ENCODE measurements at regions not wholly inside any gene's neighbourhood (a gene's known extent, or its start where the extent isn't known, plus 50 kb on each side); places are given as distances from the start of the nearest gene placed in this dataset.

DNA sequence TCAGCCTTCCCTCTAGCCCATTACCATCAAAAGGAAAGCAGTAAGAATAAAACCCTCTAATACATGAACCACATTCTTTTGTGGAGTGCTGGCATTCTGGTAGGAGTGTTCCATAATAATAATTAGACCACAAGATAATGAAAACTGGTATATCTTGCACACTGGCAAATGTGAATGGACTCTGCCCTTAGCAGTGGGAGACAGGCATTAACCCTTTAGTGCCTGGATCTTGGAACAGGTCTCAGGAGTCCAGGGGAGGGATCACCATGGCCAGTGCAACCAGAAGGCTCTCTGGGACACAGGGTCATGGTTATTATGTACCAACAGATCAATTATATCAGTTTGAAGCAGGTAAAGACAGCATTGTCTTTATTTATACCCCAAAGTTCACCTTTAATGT is 387.5 kb upstream of the TMPO start:
- TF ChIP-seq, protein P1, sequence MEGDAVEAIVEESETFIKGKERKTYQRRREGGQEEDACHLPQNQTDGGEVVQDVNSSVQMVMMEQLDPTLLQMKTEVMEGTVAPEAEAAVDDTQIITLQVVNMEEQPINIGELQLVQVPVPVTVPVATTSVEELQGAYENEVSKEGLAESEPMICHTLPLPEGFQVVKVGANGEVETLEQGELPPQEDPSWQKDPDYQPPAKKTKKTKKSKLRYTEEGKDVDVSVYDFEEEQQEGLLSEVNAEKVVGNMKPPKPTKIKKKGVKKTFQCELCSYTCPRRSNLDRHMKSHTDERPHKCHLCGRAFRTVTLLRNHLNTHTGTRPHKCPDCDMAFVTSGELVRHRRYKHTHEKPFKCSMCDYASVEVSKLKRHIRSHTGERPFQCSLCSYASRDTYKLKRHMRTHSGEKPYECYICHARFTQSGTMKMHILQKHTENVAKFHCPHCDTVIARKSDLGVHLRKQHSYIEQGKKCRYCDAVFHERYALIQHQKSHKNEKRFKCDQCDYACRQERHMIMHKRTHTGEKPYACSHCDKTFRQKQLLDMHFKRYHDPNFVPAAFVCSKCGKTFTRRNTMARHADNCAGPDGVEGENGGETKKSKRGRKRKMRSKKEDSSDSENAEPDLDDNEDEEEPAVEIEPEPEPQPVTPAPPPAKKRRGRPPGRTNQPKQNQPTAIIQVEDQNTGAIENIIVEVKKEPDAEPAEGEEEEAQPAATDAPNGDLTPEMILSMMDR (IDR thresholded peaks at IDR 0.05; ENCODE audit: insufficient read depth, low read length) = no peak
- TF ChIP-seq SPI1 (IDR thresholded peaks at IDR 0.05; ENCODE audit: borderline replicate concordance, low read depth) (no peak), POLR2AphosphoS5 (IDR thresholded peaks at IDR 0.05; ENCODE audit: low read depth) (no peak)
- TF ChIP-seq, protein P2, sequence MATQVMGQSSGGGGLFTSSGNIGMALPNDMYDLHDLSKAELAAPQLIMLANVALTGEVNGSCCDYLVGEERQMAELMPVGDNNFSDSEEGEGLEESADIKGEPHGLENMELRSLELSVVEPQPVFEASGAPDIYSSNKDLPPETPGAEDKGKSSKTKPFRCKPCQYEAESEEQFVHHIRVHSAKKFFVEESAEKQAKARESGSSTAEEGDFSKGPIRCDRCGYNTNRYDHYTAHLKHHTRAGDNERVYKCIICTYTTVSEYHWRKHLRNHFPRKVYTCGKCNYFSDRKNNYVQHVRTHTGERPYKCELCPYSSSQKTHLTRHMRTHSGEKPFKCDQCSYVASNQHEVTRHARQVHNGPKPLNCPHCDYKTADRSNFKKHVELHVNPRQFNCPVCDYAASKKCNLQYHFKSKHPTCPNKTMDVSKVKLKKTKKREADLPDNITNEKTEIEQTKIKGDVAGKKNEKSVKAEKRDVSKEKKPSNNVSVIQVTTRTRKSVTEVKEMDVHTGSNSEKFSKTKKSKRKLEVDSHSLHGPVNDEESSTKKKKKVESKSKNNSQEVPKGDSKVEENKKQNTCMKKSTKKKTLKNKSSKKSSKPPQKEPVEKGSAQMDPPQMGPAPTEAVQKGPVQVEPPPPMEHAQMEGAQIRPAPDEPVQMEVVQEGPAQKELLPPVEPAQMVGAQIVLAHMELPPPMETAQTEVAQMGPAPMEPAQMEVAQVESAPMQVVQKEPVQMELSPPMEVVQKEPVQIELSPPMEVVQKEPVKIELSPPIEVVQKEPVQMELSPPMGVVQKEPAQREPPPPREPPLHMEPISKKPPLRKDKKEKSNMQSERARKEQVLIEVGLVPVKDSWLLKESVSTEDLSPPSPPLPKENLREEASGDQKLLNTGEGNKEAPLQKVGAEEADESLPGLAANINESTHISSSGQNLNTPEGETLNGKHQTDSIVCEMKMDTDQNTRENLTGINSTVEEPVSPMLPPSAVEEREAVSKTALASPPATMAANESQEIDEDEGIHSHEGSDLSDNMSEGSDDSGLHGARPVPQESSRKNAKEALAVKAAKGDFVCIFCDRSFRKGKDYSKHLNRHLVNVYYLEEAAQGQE (IDR thresholded peaks at IDR 0.05; ENCODE audit: insufficient replicate concordance, low read depth) = no peak

Data from HL-60 (cell line).